GM12878 (cell line): ENCODE measurements at regions not wholly inside any gene's neighbourhood (a gene's known extent, or its start where the extent isn't known, plus 50 kb on each side); places are given as distances from the start of the nearest gene placed in this dataset.

ENCODE experiments used
- BRCA1 ChIP-seq: IDR thresholded peaks from 2 replicates; pipeline ENCODE4 v1.6.1; 2011; ENCODE audit warnings: low read depth, low read length, improper control_type of control experiment
- DPF2 ChIP-seq: fragments of 450-650 bp; IDR thresholded peaks from 2 replicates; pipeline ENCODE4 v1.6.1; 2017; ENCODE audit warnings: mild to moderate bottlenecking
- EGR1 ChIP-seq, 2 experiments: IDR thresholded peaks; 1 replicate in 1 of 2; 2 replicates in 1 of 2; pipeline ENCODE4 v1.6.1; 2011 to 2012; ENCODE audit warnings: low read depth in 2 of 2, low read length in 2 of 2, borderline replicate concordance in 1 of 2, mild to moderate bottlenecking in 1 of 2, moderate library complexity in 1 of 2
- FOXM1 ChIP-seq: IDR thresholded peaks from 2 replicates; pipeline ENCODE4 v1.6.1; 2012; ENCODE audit warnings: low read depth, mild to moderate bottlenecking, inconsistent platforms, low read length, moderate library complexity
- GABPA ChIP-seq: IDR thresholded peaks from 2 replicates; pipeline ENCODE4 v1.6.1; 2014; ENCODE audit warnings: antibody characterized with exemption, low read depth, mild to moderate bottlenecking, inconsistent platforms
- GATAD2B ChIP-seq: fragments of 450-650 bp; conservative IDR thresholded peaks from 2 replicates; pipeline ENCODE4 v1.6.1; 2017; ENCODE audit warnings: low read depth, mild to moderate bottlenecking, moderate library complexity
- JUNB ChIP-seq: IDR thresholded peaks from 2 replicates; pipeline ENCODE4 v1.6.1; 2016; ENCODE audit warnings: antibody characterized with exemption, mild to moderate bottlenecking
- NBN ChIP-seq: fragments of 450-650 bp; IDR thresholded peaks from 2 replicates; pipeline ENCODE4 v1.6.1; 2016
- NRF1 ChIP-seq: conservative IDR thresholded peaks from 2 replicates; pipeline ENCODE4 v1.6.1; 2011; ENCODE audit warnings: mild to moderate bottlenecking, low read depth, low read length, improper control_type of control experiment
- SMC3 ChIP-seq: IDR thresholded peaks from 2 replicates; pipeline ENCODE4 v1.6.1; 2011; ENCODE audit warnings: low read length, improper control_type of control experiment, borderline replicate concordance
- SP1 ChIP-seq: IDR thresholded peaks from one replicate; pipeline ENCODE4 v1.6.1; 2011; ENCODE audit warnings: low read depth, low read length
- SUPT20H ChIP-seq: IDR thresholded peaks from 2 replicates; pipeline ENCODE4 v1.6.1; 2011; ENCODE audit warnings: low read depth, mild to moderate bottlenecking, low read length, moderate library complexity, borderline replicate concordance; ENCODE audit not compliant: control insufficient read depth
- SUZ12 ChIP-seq: fragments of 200-600 bp; sonication (generic); IDR thresholded peaks from one replicate; pipeline ENCODE4 v1.6.1; 2018; ENCODE audit warnings: antibody characterized with exemption, mild to moderate bottlenecking; ENCODE audit not compliant: unreplicated experiment
- USF2 ChIP-seq: IDR thresholded peaks from 2 replicates; pipeline ENCODE4 v1.6.1; 2011; ENCODE audit warnings: low read depth, low read length, improper control_type of control experiment, borderline replicate concordance
- YBX1 ChIP-seq: fragments of 450-650 bp; IDR thresholded peaks from 2 replicates; pipeline ENCODE4 v1.6.1; 2016; ENCODE audit warnings: antibody characterized with exemption
- YY1 ChIP-seq: IDR thresholded peaks from 2 replicates; pipeline ENCODE4 v1.6.1; 2011; ENCODE audit warnings: low read depth, mild to moderate bottlenecking, low read length
- TF ChIP-seq, protein P1 (sequence below): fragments of 450-650 bp; IDR thresholded peaks from 2 replicates; pipeline ENCODE4 v1.6.1; 2017; ENCODE audit warnings: mild to moderate bottlenecking, low read depth, inconsistent platforms; ENCODE audit not compliant: poor library complexity, severe bottlenecking
- TF ChIP-seq, protein P2 (sequence below): fragments of 450-650 bp; IDR thresholded peaks from 2 replicates; pipeline ENCODE4 v1.6.1; 2018; ENCODE audit warnings: borderline replicate concordance, mild to moderate bottlenecking; ENCODE audit not compliant: partially characterized antibody

- TF ChIP-seq, protein P1, sequence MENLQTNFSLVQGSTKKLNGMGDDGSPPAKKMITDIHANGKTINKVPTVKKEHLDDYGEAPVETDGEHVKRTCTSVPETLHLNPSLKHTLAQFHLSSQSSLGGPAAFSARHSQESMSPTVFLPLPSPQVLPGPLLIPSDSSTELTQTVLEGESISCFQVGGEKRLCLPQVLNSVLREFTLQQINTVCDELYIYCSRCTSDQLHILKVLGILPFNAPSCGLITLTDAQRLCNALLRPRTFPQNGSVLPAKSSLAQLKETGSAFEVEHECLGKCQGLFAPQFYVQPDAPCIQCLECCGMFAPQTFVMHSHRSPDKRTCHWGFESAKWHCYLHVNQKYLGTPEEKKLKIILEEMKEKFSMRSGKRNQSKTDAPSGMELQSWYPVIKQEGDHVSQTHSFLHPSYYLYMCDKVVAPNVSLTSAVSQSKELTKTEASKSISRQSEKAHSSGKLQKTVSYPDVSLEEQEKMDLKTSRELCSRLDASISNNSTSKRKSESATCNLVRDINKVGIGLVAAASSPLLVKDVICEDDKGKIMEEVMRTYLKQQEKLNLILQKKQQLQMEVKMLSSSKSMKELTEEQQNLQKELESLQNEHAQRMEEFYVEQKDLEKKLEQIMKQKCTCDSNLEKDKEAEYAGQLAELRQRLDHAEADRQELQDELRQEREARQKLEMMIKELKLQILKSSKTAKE: no peak
- no peak for TF ChIP-seq NRF1
- peak; percentile 51 for TF ChIP-seq JUNB
- no peak for TF ChIP-seq SUPT20H
- TF ChIP-seq DPF2: 0 out of 2 replicates have a peak, but pooled peaks have one; percentile 41
- no peak for TF ChIP-seq BRCA1
- TF ChIP-seq FOXM1: 0 out of 2 replicates have a peak, but pooled peaks have one; percentile 49
- 0 out of 2 replicates have a peak, but pooled peaks have one; percentile 31 for TF ChIP-seq NBN
- no peak for TF ChIP-seq SUZ12
- TF ChIP-seq SMC3: peak; percentile 22; the same call in 1 of the 2 replicates
- TF ChIP-seq GATAD2B: no peak
- TF ChIP-seq USF2: no peak
- TF ChIP-seq, protein P2, sequence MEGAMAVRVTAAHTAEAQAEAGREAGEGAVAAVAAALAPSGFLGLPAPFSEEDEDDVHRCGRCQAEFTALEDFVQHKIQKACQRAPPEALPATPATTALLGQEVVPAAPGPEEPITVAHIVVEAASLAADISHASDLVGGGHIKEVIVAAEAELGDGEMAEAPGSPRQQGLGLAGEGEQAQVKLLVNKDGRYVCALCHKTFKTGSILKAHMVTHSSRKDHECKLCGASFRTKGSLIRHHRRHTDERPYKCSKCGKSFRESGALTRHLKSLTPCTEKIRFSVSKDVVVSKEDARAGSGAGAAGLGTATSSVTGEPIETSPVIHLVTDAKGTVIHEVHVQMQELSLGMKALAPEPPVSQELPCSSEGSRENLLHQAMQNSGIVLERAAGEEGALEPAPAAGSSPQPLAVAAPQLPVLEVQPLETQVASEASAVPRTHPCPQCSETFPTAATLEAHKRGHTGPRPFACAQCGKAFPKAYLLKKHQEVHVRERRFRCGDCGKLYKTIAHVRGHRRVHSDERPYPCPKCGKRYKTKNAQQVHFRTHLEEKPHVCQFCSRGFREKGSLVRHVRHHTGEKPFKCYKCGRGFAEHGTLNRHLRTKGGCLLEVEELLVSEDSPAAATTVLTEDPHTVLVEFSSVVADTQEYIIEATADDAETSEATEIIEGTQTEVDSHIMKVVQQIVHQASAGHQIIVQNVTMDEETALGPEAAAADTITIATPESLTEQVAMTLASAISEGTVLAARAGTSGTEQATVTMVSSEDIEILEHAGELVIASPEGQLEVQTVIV: no peak
- no peak for TF ChIP-seq YBX1
- no peak for TF ChIP-seq SP1
- TF ChIP-seq EGR1 (IDR thresholded peaks at IDR 0.05; ENCODE audit: borderline replicate concordance in 1 of 2, low read depth in 2 of 2, low read length in 2 of 2): no peak
- TF ChIP-seq YY1: no peak
- no peak for TF ChIP-seq GABPA
- TF ChIP-seq, all 136 proteins: peak for 27
These were observed 97.0 kb upstream of the LNX1 start (continued) for GRCh38 chr4:53688186-53688790.
